ENCODE measurements at regions not wholly inside any gene's neighbourhood (a gene's known extent, or its start where the extent isn't known, plus 50 kb on each side); places are given as distances from the start of the nearest gene placed in this dataset.

- peaks cover 42% of the 10 kb centered on the region for H3K27me3 Mint-ChIP-seq (ENCODE audit: unreplicated experiment)
- no peaks in the 10 kb centered on the region for H3K4me1 Mint-ChIP-seq (ENCODE audit: unreplicated experiment)
- DNase-seq (ENCODE audit: extremely low spot score, unreplicated experiment): no peak
- H3K9me3 Mint-ChIP-seq (ENCODE audit: unreplicated experiment): no peaks in the 10 kb centered on the region
- no peak overlapping the region for H3K27ac Mint-ChIP-seq (ENCODE audit: unreplicated experiment)
- H3K36me3 Mint-ChIP-seq (ENCODE audit: unreplicated experiment): no peaks in the 10 kb centered on the region
- H3K4me3 Mint-ChIP-seq (ENCODE audit: unreplicated experiment): no peak overlapping the region
- no peak for TF ChIP-seq CTCF (IDR thresholded peaks at IDR 0.05)
Measured at GRCh38 chr3:132159145-132159544, 124.3 kb upstream of the CPNE4 start.

DNA sequence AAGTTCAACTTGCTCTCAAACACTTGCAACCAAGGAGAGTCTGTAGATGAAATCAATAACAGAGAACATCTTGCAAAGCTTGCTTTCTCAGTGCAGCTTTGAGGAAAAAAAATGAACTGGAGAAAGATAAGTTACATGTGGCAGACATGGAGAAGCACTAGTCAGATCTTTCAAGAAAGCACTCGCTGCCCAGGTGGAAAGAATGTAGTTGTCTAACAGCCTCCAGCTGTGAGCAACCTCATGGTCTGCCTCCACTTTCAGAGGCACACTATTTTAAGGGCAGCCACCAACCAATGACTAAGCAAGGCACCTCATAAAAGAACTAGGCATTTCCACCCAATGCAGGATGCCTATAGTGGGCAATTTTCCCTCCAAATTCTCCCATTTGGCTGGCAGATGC lies 125.4 kb upstream of the CPNE4 start:
- no peaks in the 10 kb centered on the region for H3K36me3 Mint-ChIP-seq (ENCODE audit: unreplicated experiment)
- no peak overlapping the region for H3K4me3 Mint-ChIP-seq (ENCODE audit: unreplicated experiment)
- DNase-seq (ENCODE audit: extremely low spot score, unreplicated experiment): no peak
- peaks cover 39% of the 10 kb centered on the region for H3K27me3 Mint-ChIP-seq (ENCODE audit: unreplicated experiment)
- H3K27ac Mint-ChIP-seq (ENCODE audit: unreplicated experiment): no peak overlapping the region
- no peaks in the 10 kb centered on the region for H3K9me3 Mint-ChIP-seq (ENCODE audit: unreplicated experiment)
- no peaks in the 10 kb centered on the region for H3K4me1 Mint-ChIP-seq (ENCODE audit: unreplicated experiment)
- no peak for TF ChIP-seq CTCF (IDR thresholded peaks at IDR 0.05)

- Mint-ChIP-seq H3K4me3 (ENCODE audit: unreplicated experiment) (no peak overlapping the region), H3K36me3 (ENCODE audit: unreplicated experiment) (no peaks in the 10 kb centered on the region), H3K27me3 (ENCODE audit: unreplicated experiment) (peaks cover 46% of the 10 kb centered on the region)
Measured at GRCh38 chr3:132161608-132162007, 126.8 kb upstream of the CPNE4 start.

DNA sequence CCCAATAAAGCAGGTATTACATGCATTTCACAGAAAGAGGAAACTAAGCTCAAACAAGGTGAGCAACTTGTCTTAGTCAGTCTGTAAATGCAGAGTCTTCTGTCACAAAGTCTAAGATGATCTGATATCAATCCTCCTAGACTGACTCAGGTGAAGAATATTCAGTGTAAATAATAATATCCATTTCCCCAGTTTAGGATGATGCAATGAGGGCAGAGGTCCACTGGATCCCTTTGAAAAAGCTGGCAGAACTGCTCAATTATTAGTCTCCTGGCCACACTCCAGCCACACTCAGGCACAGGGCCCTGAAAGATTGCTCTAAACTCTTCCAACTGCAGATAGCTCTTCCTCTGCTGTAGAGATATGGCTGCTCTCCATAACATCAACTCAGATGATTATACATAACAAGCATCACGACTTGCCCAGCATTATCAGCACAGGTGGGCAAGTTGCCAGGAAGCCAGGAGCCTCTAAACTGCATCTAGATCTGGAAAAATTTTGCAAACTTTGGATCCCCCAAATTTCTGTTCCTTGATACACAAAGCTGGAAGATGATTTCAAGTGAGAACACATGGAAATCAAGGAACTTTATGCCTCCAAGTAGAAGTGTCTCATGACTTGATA lies 129.8 kb upstream of the CPNE4 start:
- H3K36me3 Mint-ChIP-seq (ENCODE audit: unreplicated experiment): no peaks in the 10 kb centered on the region
- H3K9me3 Mint-ChIP-seq (ENCODE audit: unreplicated experiment): no peaks in the 10 kb centered on the region
- DNase-seq (ENCODE audit: extremely low spot score, unreplicated experiment): no peak
- peaks cover 50% of the 10 kb centered on the region for H3K27me3 Mint-ChIP-seq (ENCODE audit: unreplicated experiment)
- H3K4me3 Mint-ChIP-seq (ENCODE audit: unreplicated experiment): no peak overlapping the region
- no peaks in the 10 kb centered on the region for H3K4me1 Mint-ChIP-seq (ENCODE audit: unreplicated experiment)
- no peak overlapping the region for H3K27ac Mint-ChIP-seq (ENCODE audit: unreplicated experiment)
- no peak for TF ChIP-seq CTCF (IDR thresholded peaks at IDR 0.05)

More at GRCh38 chr3:132161608-132162007, 126.8 kb upstream of the CPNE4 start:
- Mint-ChIP-seq H3K4me1 (ENCODE audit: unreplicated experiment) (no peaks in the 10 kb centered on the region), H3K9me3 (ENCODE audit: unreplicated experiment) (no peaks in the 10 kb centered on the region), H3K27ac (ENCODE audit: unreplicated experiment) (no peak overlapping the region)
- no peak for DNase-seq (ENCODE audit: extremely low spot score, unreplicated experiment)
- TF ChIP-seq CTCF (IDR thresholded peaks at IDR 0.05): no peak

DNA sequence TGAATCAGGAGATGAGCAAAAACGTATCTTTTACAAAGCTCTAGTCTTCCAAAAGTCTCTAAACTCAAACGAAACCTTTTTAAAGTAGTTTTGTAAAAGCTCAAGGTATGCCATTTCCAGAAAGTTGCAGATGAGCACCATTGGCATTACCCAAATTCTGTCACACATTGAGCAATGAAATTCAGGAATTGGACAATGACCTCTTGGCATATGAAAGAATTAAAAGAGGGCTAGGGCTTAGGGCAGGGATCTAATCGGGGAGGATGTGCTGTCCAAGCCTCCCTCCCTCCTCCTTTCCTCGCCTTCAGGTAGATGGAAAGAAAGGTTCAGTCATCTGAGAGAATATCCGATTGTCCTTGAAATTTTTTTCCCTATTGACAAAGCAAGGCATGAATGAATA lies 133.1 kb upstream of the CPNE4 start:
- Mint-ChIP-seq H3K27ac (ENCODE audit: unreplicated experiment) (no peak overlapping the region), H3K27me3 (ENCODE audit: unreplicated experiment) (peaks cover 52% of the 10 kb centered on the region), H3K36me3 (ENCODE audit: unreplicated experiment) (no peaks in the 10 kb centered on the region), H3K4me1 (ENCODE audit: unreplicated experiment) (no peaks in the 10 kb centered on the region), H3K9me3 (ENCODE audit: unreplicated experiment) (no peaks in the 10 kb centered on the region), H3K4me3 (ENCODE audit: unreplicated experiment) (no peak overlapping the region)
- no peak for TF ChIP-seq CTCF (IDR thresholded peaks at IDR 0.05)
- no peak for DNase-seq (ENCODE audit: extremely low spot score, unreplicated experiment)

Measured in osteocyte (in vitro differentiated cells).